HG03159 (cell line): ENCODE measurements at regions not wholly inside any gene's neighbourhood (a gene's known extent, or its start where the extent isn't known, plus 50 kb on each side); places are given as distances from the start of the nearest gene placed in this dataset.
"Not testable (repeated sequence)": the region's sequence is repeated elsewhere in the genome, so short reads cannot be mapped to it uniquely, and the experiment has no call there.

Experiments used
- ATAC-seq: cut with Tn5 transposase; IDR thresholded peaks from one replicate; pipeline ENCODE4 v1.9.1; 2021; ENCODE audit warnings: mild to moderate bottlenecking, moderate library complexity; ENCODE audit not compliant: unreplicated experiment

GRCh38 chr11:87775036-87775435, 400.2 kb downstream of the RAB38 start:
- no peak for ATAC-seq

- ATAC-seq, result no peak
These were observed 405.6 kb downstream of the RAB38 start for GRCh38 chr11:87769661-87770060.

GRCh38 chr11:87767615-87768014, 407.6 kb downstream of the RAB38 start:
- no peak for ATAC-seq

GRCh38 chr11:87764075-87764474, 411.2 kb downstream of the RAB38 start:
- ATAC-seq, result not testable (repeated sequence)

DNA sequence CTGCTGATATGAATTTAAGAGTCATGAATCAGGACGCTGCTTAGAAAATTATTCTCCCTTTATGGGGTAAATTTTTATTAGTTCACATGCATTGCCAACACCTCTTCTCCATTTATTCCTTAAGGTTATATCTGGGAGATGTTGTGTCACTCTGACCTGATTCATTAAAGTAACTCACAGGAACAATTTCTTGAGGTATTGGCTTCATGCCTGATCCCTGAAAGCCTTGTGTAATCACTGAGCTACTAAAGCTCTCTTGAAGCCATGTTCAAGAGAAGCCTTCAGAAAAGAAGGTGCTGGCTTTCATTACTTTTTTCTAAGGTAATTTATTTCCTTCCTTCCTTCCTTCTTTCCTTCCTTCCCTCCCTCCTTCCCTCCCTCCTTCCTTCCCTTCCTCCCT, 420.6 kb downstream of the RAB38 start:
- ATAC-seq, result no peak

DNA sequence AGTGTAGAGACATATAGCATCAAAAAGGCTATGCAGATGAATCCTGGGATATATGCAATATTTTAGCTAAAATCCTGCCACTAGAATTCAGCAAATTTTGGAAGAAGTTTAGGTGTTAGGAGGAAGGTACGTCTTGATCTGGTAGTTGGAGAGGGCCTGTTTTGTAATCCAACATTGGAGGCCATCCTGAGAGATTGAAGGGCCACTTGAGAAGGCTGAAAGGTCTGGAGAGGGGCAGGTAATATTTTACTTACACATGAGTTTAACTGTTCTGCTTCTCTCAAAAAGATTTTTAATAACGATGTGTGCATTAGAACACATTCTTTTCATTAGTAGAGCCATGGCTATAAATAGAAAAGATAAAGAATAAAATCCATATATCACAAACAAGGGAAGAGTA, 422.1 kb downstream of the RAB38 start:
- ATAC-seq, result no peak

GRCh38 chr11:87743007-87743406, 432.2 kb downstream of the RAB38 start:
- no peak for ATAC-seq

GRCh38 chr11:87740968-87741367, 434.3 kb downstream of the RAB38 start:
- no peak for ATAC-seq

GRCh38 chr11:87740451-87740850, 434.8 kb downstream of the RAB38 start:
- no peak for ATAC-seq

DNA sequence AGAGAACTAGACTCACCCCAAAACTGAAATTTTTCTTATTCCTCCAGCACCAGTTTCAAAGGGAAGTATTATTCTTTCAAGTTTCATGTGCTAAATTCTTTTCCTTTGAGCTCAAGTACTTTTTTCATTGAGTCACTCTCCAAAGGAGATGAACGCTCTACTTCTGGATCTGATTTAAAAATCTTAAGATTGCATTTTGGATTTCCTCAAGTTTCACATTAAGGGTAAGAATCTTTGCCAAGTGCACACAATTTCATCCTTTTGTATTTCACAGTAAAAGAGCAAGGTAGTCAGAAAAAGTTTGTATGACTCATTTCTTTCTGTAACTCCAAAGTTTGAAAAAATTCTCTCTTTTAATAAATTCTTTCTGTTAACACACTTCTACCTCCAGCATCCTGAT, 435.5 kb downstream of the RAB38 start:
- ATAC-seq, result no peak

- ATAC-seq, result no peak
These were observed 436.0 kb downstream of the RAB38 start for GRCh38 chr11:87739261-87739660.

- ATAC-seq, result no peak
These were observed 438.3 kb downstream of the RAB38 start for GRCh38 chr11:87736928-87737327.

DNA sequence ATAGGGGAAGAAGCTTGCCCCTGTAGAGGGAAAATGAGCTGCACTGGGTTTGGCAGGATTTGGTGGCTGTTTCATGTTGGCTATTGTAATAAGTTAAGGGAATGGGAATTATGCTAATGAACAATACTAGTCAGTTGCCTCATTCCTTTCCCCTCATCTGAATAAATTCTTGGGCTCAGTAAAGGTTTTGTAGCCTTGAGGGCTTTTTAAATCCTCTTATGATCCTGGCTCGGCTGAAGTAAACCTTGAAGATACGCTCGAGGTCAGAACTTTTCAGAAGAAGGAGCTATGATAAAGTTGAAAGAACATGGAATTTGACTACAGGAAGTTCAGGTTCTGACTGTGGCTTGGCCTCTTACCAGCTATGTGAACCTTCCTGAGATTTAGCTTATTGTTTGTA, 448.7 kb downstream of the RAB38 start:
- ATAC-seq, result no peak

DNA sequence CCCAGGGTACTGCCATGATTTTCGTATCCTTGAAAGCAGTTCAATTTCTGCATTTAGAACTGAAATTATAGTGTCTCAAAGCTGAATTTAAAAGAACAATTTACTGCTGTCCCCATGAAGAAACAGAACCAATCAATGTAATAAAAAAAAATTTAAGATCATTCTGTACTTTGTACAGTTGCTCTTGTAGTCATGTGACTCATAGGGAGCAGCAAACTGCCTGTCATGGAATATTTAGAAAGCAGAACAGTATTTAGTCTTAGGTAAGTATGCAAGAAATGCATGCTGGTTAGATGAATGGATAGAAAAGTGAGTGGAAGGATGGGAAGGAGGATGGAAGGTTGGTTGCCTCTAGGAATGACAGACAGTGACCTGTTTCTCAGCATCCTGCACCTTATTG, 450.9 kb downstream of the RAB38 start:
- ATAC-seq, result no peak

DNA sequence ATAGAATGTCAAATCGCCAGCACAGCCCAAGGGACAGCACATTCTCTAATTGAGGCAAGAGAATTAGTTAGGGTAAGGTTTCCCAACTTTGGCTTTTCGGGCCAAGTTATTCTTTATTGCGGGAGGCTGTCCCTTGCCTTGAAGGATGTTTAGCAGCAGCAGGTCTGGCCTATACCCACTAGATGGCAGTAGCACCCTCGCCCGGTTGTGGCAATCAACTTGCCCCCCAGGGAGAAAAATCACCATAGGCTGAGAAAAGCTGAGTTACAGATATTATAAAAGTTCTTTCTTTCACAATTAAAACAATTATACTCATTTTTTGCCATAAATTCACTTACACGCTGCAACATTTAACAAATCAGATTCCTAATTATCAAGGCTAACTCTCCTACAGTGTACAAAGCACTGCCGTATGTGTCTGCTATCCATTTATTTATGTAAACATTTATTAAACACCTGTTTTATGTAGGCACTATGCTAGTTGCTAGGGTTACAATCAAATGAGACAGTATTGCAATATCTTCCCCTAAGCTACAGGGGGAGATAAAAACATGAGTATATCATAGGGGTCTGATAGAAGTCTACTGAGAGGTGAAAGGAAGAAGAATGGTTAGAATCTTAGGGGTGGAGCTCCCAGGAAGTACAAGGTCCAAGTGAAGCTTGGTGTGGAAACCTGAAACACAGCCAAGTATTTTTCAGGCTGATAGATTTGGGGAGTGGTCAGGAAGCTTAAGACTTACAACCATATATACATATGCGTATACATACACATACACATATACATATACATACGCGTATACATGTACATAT, 452.3 kb downstream of the RAB38 start:
- ATAC-seq, result peak; percentile 82

DNA sequence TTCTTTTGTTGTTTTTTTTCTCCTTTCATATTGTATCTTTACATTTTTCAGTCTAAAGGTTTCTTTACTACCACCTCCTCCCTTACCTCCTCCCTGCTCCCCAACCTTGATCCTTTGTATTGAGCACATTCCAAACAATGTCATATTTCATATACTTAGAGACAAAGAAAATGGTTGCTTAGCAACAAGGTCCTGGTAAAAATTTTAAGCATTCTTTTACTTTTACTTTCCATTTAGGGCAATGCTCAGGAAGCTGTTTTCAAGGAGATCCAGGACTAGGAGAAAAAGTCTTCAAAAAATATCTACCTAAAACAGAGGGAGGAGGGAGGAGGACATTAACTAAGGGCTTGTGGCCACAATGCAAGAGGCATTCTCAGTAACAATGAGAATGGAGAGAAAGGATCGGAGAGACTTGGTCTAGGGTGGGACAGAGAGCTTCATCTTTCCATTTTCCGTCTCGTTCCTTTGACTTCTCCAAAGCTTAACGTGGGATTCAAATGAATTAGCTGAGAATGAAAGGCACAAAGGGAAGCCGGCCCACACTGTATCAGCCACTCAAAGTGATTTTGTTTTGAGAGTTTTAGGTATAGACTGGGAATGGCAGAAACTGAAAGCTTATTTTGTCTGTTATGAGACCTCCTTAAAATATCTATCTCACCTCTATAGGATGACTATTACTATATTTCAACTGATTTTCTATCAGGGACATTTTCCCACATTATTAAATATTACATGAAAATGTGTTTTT, 455.7 kb downstream of the RAB38 start:
- no peak for ATAC-seq

GRCh38 chr11:87712802-87713202, 462.4 kb downstream of the RAB38 start:
- ATAC-seq, result no peak

GRCh38 chr11:87712391-87712790, 462.9 kb downstream of the RAB38 start:
- ATAC-seq, result no peak

- not testable (repeated sequence) for ATAC-seq
These were observed 471.7 kb downstream of the RAB38 start for GRCh38 chr11:87703589-87703988.

DNA sequence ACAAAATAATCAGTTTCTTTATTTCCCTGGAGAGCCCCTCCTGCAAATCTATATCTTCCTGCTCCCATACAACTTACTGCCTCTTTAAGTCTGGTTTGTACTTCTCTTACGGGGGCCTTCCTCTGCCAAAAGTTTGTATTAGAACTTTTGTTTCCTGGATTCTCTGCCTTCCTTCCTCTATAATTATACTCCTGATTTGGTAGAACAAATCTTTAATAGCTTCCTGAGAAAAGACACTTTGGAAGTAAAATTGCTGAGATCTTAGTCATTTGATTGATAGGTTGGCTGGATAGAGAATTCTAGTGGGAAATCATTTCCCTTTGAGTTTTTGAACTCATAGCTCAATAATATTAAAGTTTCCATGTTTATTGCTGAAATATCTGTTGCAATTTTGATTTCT, 499.2 kb downstream of the RAB38 start:
- ATAC-seq, result no peak

GRCh38 chr11:87666730-87667129, 508.5 kb downstream of the RAB38 start:
- no peak for ATAC-seq

GRCh38 chr11:87662287-87662686, 513.0 kb downstream of the RAB38 start:
- ATAC-seq, result no peak
